ENCODE measurements at regions not wholly inside any gene's neighbourhood (a gene's known extent, or its start where the extent isn't known, plus 50 kb on each side); places are given as distances from the start of the nearest gene placed in this dataset.

DNA sequence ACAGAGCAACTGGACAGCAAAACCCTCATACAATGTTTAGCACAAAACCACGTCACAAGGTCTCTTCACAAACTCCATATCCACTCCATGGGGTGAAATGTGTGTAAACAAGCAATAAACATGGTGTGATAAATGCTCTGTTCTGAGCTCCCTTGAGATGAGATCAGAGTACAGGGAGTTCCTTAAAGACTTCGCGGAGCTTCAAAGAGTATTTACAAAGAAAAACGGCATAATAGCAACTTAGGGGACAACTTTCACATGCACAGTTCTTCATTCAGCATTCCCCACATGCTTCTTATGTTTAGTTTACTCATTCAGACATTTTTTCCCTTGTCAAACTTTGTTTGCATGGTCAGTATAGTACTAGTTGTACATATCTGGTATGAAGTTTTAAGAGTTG, 52.5 kb upstream of the SUCLG2 start:
- no peak for DNase-seq
- no peak overlapping the region for H3K27ac Mint-ChIP-seq
- no peak overlapping the region for H3K4me3 Mint-ChIP-seq
- H3K4me1 Mint-ChIP-seq (ENCODE audit: low read depth), result peaks cover 7% of the 10 kb centered on the region
- H3K36me3 Mint-ChIP-seq (ENCODE audit: low read depth), result no peaks in the 10 kb centered on the region
- H3K9me3 Mint-ChIP-seq, result no peaks in the 10 kb centered on the region
- H3K27me3 Mint-ChIP-seq, result no peaks in the 10 kb centered on the region

DNA sequence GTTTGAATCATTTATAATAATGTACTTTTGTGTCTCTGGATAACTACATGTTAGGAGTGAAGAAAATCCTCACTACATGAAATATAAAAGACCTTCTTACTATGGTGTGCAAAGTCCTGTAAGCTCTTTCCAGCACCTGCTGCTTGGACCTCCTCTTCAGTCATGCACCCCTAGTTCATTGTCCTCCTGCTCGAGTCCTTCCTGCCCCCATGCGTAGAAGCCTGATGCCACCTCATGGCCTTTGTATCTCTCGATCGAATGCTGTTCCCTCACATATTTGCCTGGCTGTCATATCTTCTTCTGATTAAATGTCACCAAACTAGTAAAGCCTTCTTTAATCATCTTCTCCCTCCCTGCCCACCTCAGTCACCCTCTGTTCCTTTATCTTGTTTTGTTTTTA, 49.9 kb upstream of the SUCLG2 start:
- Mint-ChIP-seq H3K4me3 (no peak overlapping the region), H3K9me3 (no peaks in the 10 kb centered on the region), H3K4me1 (ENCODE audit: low read depth) (peaks cover 7% of the 10 kb centered on the region), H3K27ac (no peak overlapping the region), H3K36me3 (ENCODE audit: low read depth) (no peaks in the 10 kb centered on the region), H3K27me3 (no peaks in the 10 kb centered on the region)
- DNase-seq, result no peak
